GM18498 (cell line): ENCODE measurements at regions not wholly inside any gene's neighbourhood (a gene's known extent, or its start where the extent isn't known, plus 50 kb on each side); places are given as distances from the start of the nearest gene placed in this dataset.
"Not testable (repeated sequence)": the region's sequence is repeated elsewhere in the genome, so short reads cannot be mapped to it uniquely, and the experiment has no call there.

Experiments used
- ATAC-seq: cut with Tn5 transposase; IDR thresholded peaks from one replicate; pipeline ENCODE4 v1.9.1; 2021; ENCODE audit warnings: mild to moderate bottlenecking, moderate library complexity; ENCODE audit not compliant: unreplicated experiment

- no peak for ATAC-seq
Observed at GRCh38 chrX:46367491-46367890, 177.7 kb downstream of the ZNF674 start.

- ATAC-seq = no peak
Observed at GRCh38 chrX:46366381-46367207, 178.6 kb downstream of the ZNF674 start.

GRCh38 chrX:46354481-46354880 is 190.7 kb downstream of the ZNF674 start:
- no peak for ATAC-seq

- ATAC-seq = no peak
Observed at GRCh38 chrX:46341767-46342322, 203.4 kb downstream of the ZNF674 start.

GRCh38 chrX:46340696-46341095 is 204.5 kb downstream of the ZNF674 start:
- no peak for ATAC-seq

GRCh38 chrX:46333550-46333949 is 211.7 kb downstream of the ZNF674 start:
- ATAC-seq = no peak

GRCh38 chrX:46330981-46331380 is 214.2 kb downstream of the ZNF674 start:
- ATAC-seq = no peak

GRCh38 chrX:46330513-46330912 is 214.7 kb downstream of the ZNF674 start:
- no peak for ATAC-seq

GRCh38 chrX:46328133-46328532 is 217.1 kb downstream of the ZNF674 start:
- ATAC-seq = no peak

GRCh38 chrX:46327566-46328115 is 217.6 kb downstream of the ZNF674 start:
- no peak for ATAC-seq

GRCh38 chrX:46326161-46326560 is 219.1 kb downstream of the ZNF674 start:
- no peak for ATAC-seq

- no peak for ATAC-seq
Observed at GRCh38 chrX:46325312-46325877, 219.8 kb downstream of the ZNF674 start.

GRCh38 chrX:46324166-46324565 is 221.1 kb downstream of the ZNF674 start:
- no peak for ATAC-seq

GRCh38 chrX:46322929-46323328 is 222.3 kb downstream of the ZNF674 start:
- ATAC-seq = not testable (repeated sequence)

- no peak for ATAC-seq
Observed at GRCh38 chrX:46321676-46322075, 223.5 kb downstream of the ZNF674 start.

- no peak for ATAC-seq
Observed at GRCh38 chrX:46319750-46320149, 225.5 kb downstream of the ZNF674 start.

- no peak for ATAC-seq
Observed at GRCh38 chrX:46318551-46318950, 226.7 kb downstream of the ZNF674 start.

- no peak for ATAC-seq
Observed at GRCh38 chrX:46317163-46317562, 228.1 kb downstream of the ZNF674 start.

- no peak for ATAC-seq
Observed at GRCh38 chrX:46311581-46312120, 233.6 kb downstream of the ZNF674 start.

- ATAC-seq = peak; percentile 55
Observed at GRCh38 chrX:46310815-46311497, 234.3 kb downstream of the ZNF674 start.

- ATAC-seq = no peak
Observed at GRCh38 chrX:46308110-46308509, 237.1 kb downstream of the ZNF674 start.
